Skin of body (tissue), 1 donor: ENCODE measurements at regions not wholly inside any gene's neighbourhood (a gene's known extent, or its start where the extent isn't known, plus 50 kb on each side); places are given as distances from the start of the nearest gene placed in this dataset.

Experiments
- DNase-seq: peaks from one replicate; lab custom pipeline; 2025; lab: John Stamatoyannopoulos, UW

- peak; percentile 34 for DNase-seq
These were observed 342.7 kb upstream of the NR5A2 start for GRCh38 chr1:199684686-199685273.

GRCh38 chr1:199685369-199685768, 342.1 kb upstream of the NR5A2 start:
- no peak for DNase-seq

GRCh38 chr1:199687321-199687720, 340.2 kb upstream of the NR5A2 start:
- DNase-seq, result no peak

DNA sequence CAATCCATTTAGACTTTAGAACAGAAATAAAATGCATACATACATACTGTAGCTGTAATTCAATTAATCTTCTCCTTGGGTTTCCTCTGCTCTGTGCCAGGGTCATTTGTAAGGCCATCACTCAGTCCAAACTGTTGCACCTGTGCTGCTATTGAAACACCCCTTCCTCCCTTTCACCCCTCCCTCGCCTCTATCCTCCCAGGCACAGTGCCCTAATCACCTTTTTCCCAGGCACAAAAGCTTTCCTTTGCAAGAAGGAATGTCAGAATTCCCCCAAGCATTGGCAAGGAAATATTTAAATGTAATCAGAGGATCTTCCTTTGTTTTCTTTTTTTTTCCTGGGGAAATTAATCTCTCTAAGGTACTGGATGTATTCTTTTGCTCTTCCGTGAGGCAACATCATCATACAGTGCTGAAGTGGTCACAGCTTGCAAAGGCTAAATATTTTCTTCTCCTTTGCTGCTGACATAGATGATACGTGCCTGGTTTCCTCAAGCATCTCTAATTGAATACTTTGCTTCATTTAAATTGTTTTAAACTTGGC, 339.3 kb upstream of the NR5A2 start:
- DNase-seq, result no peak

DNA sequence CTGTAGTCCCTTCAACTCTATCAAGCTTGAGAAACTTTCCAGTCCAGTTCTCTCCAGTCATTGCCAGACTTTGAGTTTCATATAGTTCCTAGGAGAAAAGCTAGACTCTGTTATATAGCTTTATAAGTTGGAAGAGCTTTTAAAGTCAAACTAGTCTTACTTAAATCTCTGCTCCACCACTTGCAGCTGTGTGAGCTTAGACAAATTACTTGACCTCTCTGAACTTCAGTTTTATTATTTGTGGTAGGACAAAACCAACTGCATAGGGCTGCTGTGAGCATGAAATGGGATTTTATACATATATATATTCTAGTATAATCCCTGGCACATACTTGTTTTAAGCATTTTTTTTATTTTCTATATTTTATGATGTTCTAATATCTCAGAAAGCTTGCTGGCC, 338.7 kb upstream of the NR5A2 start:
- no peak for DNase-seq

- no peak for DNase-seq
These were observed 337.0 kb upstream of the NR5A2 start for GRCh38 chr1:199690496-199690895.

DNA sequence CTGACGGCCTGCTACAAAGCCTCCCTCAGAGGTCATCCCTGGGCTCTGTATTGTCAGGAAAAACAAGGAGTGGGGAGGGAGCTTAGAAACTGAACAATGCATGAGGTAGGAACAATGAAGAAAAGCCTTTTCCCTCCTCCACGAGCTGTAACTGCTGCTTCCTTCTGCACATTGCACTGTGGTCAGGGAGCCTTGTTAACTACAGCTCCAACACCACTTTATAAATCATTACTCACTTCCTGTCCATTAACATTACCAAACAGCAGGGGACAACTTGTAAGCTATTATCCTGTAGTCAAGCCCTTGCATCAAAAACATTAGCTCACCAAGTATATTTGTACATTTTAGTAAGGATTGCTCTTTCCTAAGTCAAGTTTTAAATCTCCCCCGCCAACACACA, 336.0 kb upstream of the NR5A2 start:
- DNase-seq, result peak; percentile 11

- no peak for DNase-seq
These were observed 333.8 kb upstream of the NR5A2 start for GRCh38 chr1:199693724-199694123.

- no peak for DNase-seq
These were observed 331.3 kb upstream of the NR5A2 start for GRCh38 chr1:199696225-199696624.

GRCh38 chr1:199698222-199698621, 329.3 kb upstream of the NR5A2 start:
- no peak for DNase-seq

- DNase-seq, result no peak
These were observed 327.0 kb upstream of the NR5A2 start for GRCh38 chr1:199700551-199700950.

- DNase-seq, result no peak
These were observed 325.8 kb upstream of the NR5A2 start for GRCh38 chr1:199701726-199702125.

DNA sequence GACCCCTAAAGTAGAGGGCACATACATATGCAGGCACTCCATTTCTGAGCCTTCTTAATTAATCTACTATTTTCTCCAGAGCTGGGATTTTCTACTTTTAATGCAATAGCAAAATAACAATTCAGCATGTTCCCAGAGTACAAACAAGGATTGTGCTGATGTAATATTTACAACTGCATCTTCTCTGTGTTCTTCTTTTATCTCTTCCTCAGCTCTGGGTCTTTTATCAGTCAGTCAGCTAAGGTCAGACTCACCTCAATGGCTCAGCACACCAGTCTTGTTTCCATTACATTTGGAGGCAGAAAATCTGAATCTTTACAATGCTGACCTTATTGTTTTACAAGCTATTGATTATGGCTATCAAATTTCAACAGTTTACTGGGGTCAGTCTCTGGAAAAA, 323.3 kb upstream of the NR5A2 start:
- no peak for DNase-seq

DNA sequence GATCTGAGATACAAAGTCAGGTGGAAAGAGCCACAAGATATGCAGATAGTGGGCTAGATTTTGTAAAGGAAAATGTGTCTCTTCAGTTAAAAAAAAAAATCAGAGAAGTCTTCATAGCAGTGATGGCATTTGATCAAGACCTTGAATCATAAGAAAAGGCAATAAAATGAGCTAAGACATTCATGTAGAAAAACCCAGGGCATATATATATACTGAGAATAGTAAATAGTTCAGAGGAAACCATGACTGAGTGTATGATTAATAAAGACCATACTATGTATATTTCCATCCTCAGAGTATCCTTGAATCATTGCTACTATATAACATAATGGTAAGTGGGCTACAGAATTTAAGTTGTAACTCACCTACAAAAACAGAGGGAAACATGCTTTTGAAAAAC, 321.7 kb upstream of the NR5A2 start:
- DNase-seq, result no peak

- DNase-seq, result no peak
These were observed 320.5 kb upstream of the NR5A2 start for GRCh38 chr1:199706826-199707606.

GRCh38 chr1:199710974-199711373, 316.5 kb upstream of the NR5A2 start:
- DNase-seq, result no peak

DNA sequence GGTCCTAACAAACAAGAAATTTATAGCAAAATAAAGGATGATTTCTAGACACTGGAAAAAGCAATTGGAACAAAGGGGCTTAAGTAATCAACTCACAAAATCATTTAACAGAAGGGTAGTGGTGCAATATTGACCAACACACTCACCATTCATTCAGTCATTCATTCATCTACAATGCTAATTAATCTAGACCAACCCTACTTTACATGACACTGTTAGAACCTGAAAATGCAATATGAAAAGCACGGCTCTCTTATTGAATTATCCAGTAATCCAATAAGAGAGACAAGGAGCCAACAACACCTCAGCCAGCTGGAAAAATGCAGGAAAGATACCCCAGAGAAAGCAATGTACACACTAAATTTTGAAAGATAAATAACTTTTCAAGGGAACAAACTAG, 310.8 kb upstream of the NR5A2 start:
- DNase-seq, result no peak

GRCh38 chr1:199719156-199719842, 308.2 kb upstream of the NR5A2 start:
- no peak for DNase-seq

DNA sequence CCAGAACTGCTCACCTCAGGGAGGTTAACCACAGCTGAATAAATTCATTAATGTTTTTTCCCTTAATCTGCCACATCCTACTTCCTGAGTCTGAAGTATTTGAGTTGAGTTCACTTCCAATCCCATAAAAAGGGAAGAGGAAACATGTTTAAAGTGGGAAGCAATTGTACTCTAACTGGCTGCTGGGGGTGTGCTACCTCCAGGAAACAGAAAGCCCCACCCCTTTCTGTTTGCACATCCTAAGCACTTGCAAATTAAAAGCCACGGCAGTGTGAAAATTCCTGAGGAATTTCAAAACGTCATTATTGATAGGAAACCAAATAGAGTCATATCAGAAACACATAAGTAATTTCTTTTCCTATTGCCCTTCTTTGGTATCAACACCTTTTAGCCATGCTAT, 307.0 kb upstream of the NR5A2 start:
- no peak for DNase-seq

- no peak for DNase-seq
These were observed 306.5 kb upstream of the NR5A2 start for GRCh38 chr1:199721001-199721400.

GRCh38 chr1:199723250-199723956, 304.1 kb upstream of the NR5A2 start:
- no peak for DNase-seq

- DNase-seq, result no peak
These were observed 303.5 kb upstream of the NR5A2 start for GRCh38 chr1:199724049-199724448.
